PC-3 (cell line): ENCODE measurements at regions not wholly inside any gene's neighbourhood (a gene's known extent, or its start where the extent isn't known, plus 50 kb on each side); places are given as distances from the start of the nearest gene placed in this dataset.

Experiments
- ATAC-seq: fragments of 200-7000 bp; cut with Tn5 transposase; 2 replicates; pipeline ENCODE4 v1.9.1; 2020; ENCODE audit warnings: mild to moderate bottlenecking, moderate library complexity
- BruUV-seq: library from RNA; stranded (reverse); fragments of 400-500 nt; replicated peaks from 2 replicates; lab custom pipeline; 2021; lab: Mats Ljungman, UMichigan
- CTCF ChIA-PET: fragments of 300-600 bp; sonication (Branson Sonifier 250); formaldehyde crosslinking; loops from one replicate; lab custom pipeline; 2022; ENCODE audit warnings: antibody characterized with exemption; lab: Charles Lee
- POLR2A ChIA-PET: fragments of 300-600 bp; sonication (Branson Sonifier 250); formaldehyde crosslinking; loops from one replicate; lab custom pipeline; 2022; ENCODE audit warnings: antibody characterized with exemption; ENCODE audit not compliant: unreplicated experiment; lab: Charles Lee
- DNase-seq: peaks from one replicate; pipeline ENCODE4 v3.0.0-alpha.2; 2015
- H2AFZ ChIP-seq: fragments of 300-600 bp; sonication (generic); 2 replicates; pipeline ENCODE4 v1.6.0; 2016; ENCODE audit warnings: antibody characterized with exemption, low read length
- H3F3A ChIP-seq: fragments of 300-600 bp; sonication (generic); one replicate; pipeline ENCODE4 v1.6.0; 2017; ENCODE audit warnings: antibody characterized with exemption, low read length, control low read depth, mild to moderate bottlenecking; ENCODE audit not compliant: unreplicated experiment
- H3K27ac ChIP-seq: fragments of 300-600 bp; sonication (generic); 2 replicates; pipeline ENCODE4 v1.5.1; 2016; ENCODE audit warnings: mild to moderate bottlenecking, low read length
- H3K27me3 ChIP-seq: fragments of 300-600 bp; sonication (generic); 2 replicates; pipeline ENCODE4 v1.6.1; 2016; ENCODE audit warnings: low read length, mixed read lengths
- H3K36me3 ChIP-seq: fragments of 300-600 bp; sonication (generic); 2 replicates; pipeline ENCODE4 v1.6.1; 2016; ENCODE audit warnings: low read depth, mixed run types, low read length, mixed read lengths
- H3K4me1 ChIP-seq: fragments of 300-600 bp; sonication (generic); 2 replicates; pipeline ENCODE4 v1.5.1; 2016; ENCODE audit warnings: low read length; ENCODE audit not compliant: insufficient read depth
- H3K4me2 ChIP-seq: fragments of 300-600 bp; sonication (generic); 2 replicates; pipeline ENCODE4 v1.6.0; 2016; ENCODE audit warnings: low read length
- H3K4me3 ChIP-seq: fragments of 300-600 bp; sonication (generic); 2 replicates; pipeline ENCODE4 v1.5.1; 2016; ENCODE audit warnings: mild to moderate bottlenecking, low read length, mixed read lengths
- H3K79me2 ChIP-seq: fragments of 300-600 bp; sonication (generic); 2 replicates; pipeline ENCODE4 v1.6.1; 2017; ENCODE audit warnings: low read length, mixed read lengths
- H3K9ac ChIP-seq: fragments of 300-600 bp; sonication (generic); 2 replicates; pipeline ENCODE4 v1.6.0; 2016; ENCODE audit warnings: mild to moderate bottlenecking, low read length
- H3K9me2 ChIP-seq: fragments of 300-600 bp; sonication (generic); replicated peaks from 2 replicates; pipeline ENCODE4 v1.6.1; 2016; ENCODE audit warnings: mixed run types, low read length, mixed read lengths
- H3K9me3 ChIP-seq: fragments of 300-600 bp; sonication (generic); 2 replicates; pipeline ENCODE4 v1.6.1; 2016; ENCODE audit warnings: low read length, mixed read lengths
- H4K20me1 ChIP-seq: fragments of 300-600 bp; sonication (generic); 2 replicates; pipeline ENCODE4 v1.6.1; 2016; ENCODE audit warnings: low read length, mixed read lengths
- EZH2 ChIP-seq: fragments of 300-600 bp; sonication (generic); IDR thresholded peaks from one replicate; pipeline ENCODE4 v1.6.1; 2017; ENCODE audit warnings: antibody characterized with exemption, mild to moderate bottlenecking, low read length; ENCODE audit not compliant: unreplicated experiment
- EZH2phosphoT487 ChIP-seq: fragments of 300-600 bp; sonication (generic); IDR thresholded peaks from 2 replicates; pipeline ENCODE4 v1.6.1; 2018; ENCODE audit warnings: mild to moderate bottlenecking, antibody characterized with exemption, low read length, borderline replicate concordance
- intact Hi-C: fragments of 100-400 bp; cut with micrococcal nuclease; formaldehyde crosslinking; loops from 2 replicates; pipeline ENCODE4 v1.9.0; 2023
- TF ChIP-seq, protein P1 (sequence below): fragments of 300-600 bp; sonication (generic); conservative IDR thresholded peaks from 2 replicates; pipeline ENCODE4 v1.5.1; 2017; ENCODE audit warnings: antibody characterized with exemption, low read depth, mild to moderate bottlenecking, low read length

DNA sequence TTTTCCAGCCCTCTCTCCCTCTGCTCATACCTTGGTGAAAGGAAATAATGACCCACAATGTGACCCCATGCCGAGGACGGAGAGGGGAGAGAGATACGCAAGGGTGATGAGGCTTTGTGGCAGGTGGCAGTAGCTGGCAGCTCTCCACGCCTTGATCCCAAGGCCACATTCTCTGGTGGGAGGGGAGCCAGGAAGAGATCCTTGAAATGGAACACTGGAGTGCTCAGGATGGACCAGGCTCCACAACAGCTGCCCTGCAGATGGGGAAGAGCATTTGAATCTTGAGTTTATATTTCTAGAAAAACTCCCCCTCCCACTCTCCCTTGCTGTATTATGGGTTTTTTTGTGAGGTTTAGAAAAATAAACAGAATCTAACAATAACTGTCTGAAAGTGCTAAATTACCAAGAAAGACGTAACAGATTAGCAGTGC, 61.6 kb upstream of the CDON start:
- H3K79me2 ChIP-seq: no peaks in the 10 kb centered on the region
- intact Hi-C loops: no loop called here
- H3F3A ChIP-seq: no peaks in the 10 kb centered on the region
- no peaks in the 10 kb centered on the region for H3K9me3 ChIP-seq
- POLR2A ChIA-PET: no interaction called here
- H3K27me3 ChIP-seq: no peaks in the 10 kb centered on the region
- no peak for TF ChIP-seq EZH2phosphoT487
- TF ChIP-seq, protein P1, sequence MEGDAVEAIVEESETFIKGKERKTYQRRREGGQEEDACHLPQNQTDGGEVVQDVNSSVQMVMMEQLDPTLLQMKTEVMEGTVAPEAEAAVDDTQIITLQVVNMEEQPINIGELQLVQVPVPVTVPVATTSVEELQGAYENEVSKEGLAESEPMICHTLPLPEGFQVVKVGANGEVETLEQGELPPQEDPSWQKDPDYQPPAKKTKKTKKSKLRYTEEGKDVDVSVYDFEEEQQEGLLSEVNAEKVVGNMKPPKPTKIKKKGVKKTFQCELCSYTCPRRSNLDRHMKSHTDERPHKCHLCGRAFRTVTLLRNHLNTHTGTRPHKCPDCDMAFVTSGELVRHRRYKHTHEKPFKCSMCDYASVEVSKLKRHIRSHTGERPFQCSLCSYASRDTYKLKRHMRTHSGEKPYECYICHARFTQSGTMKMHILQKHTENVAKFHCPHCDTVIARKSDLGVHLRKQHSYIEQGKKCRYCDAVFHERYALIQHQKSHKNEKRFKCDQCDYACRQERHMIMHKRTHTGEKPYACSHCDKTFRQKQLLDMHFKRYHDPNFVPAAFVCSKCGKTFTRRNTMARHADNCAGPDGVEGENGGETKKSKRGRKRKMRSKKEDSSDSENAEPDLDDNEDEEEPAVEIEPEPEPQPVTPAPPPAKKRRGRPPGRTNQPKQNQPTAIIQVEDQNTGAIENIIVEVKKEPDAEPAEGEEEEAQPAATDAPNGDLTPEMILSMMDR: no peak
- H3K4me1 ChIP-seq: no peaks in the 10 kb centered on the region
- no peak overlapping the region for H2AFZ ChIP-seq
- H3K27ac ChIP-seq: no peak overlapping the region
- CTCF ChIA-PET: no interaction called here
- DNase-seq (no peak), ATAC-seq (no peak)
- no peak overlapping the region for H3K4me3 ChIP-seq
- no TSS peak for BruUV-seq
- no peaks in the 10 kb centered on the region for H3K9me2 ChIP-seq
- H4K20me1 ChIP-seq: no peaks in the 10 kb centered on the region
- H3K4me2 ChIP-seq: no peak overlapping the region
- no peaks in the 10 kb centered on the region for H3K36me3 ChIP-seq
- H3K9ac ChIP-seq: no peak overlapping the region

DNA sequence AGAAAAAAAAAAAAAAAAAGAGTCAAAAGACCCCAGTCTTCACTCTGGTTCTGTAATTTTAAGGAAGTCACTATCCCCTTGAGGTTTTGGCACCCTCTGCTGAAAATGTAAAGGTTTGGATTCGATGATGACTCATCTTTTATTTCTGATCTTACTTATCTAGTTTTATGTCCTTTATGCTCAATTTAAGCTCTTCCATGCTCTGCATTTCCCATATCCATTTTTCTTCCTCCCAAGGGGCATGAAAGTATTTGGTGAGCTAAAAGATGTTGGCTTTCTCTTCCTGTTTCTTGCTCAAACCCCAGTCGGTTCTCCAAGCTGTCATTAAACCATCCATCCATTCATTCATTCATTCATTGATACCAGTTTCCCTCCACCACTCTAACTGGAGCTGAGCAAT, 61.0 kb upstream of the CDON start:
- H3K79me2 ChIP-seq: no peaks in the 10 kb centered on the region
- intact Hi-C loops: no loop called here
- ATAC-seq: no peak
- H2AFZ ChIP-seq: no peak overlapping the region
- no peaks in the 10 kb centered on the region for H3K9me3 ChIP-seq
- no peaks in the 10 kb centered on the region for H3K36me3 ChIP-seq
- no peaks in the 10 kb centered on the region for H3F3A ChIP-seq
- H4K20me1 ChIP-seq: no peaks in the 10 kb centered on the region
- H3K9ac ChIP-seq: no peak overlapping the region
- no peak for TF ChIP-seq EZH2
- no peak for TF ChIP-seq EZH2phosphoT487
- TF ChIP-seq, protein P1: peak; percentile 41; the same call in 1 of the 2 replicates
- ChIA-PET POLR2A (no interaction called here), CTCF (no interaction called here)
- H3K4me2 ChIP-seq: no peak overlapping the region
- H3K4me1 ChIP-seq: no peaks in the 10 kb centered on the region
- H3K27ac ChIP-seq: no peak overlapping the region
- no peaks in the 10 kb centered on the region for H3K9me2 ChIP-seq
- DNase-seq: peak; percentile 25
- no peaks in the 10 kb centered on the region for H3K27me3 ChIP-seq
- no TSS peak for BruUV-seq
- H3K4me3 ChIP-seq: no peak overlapping the region

DNA sequence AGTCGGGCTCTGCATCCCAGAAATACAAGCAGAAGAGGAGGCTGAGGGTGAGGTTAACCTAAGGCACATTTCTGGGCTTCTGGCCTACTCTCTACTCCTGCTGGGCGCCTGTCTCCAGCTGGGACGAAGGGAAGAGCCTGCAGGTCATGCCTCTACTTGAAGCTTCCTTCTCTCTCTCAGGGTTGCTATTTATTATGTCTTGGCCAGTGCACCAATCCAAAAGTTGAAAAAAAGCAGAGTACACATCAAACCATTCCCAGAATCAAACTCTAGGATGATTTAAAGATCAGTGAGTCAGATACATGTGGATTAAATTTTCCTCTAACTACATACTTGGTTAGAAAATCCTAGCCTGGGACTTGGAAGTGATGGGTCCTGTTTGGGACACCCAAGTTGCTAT, 60.2 kb upstream of the CDON start:
- H4K20me1 ChIP-seq: no peaks in the 10 kb centered on the region
- DNase-seq (no peak), ATAC-seq (no peak)

More for the DNA sequence above, 60.2 kb upstream of the CDON start:
- H3K9me2 ChIP-seq: no peaks in the 10 kb centered on the region
- H3K79me2 ChIP-seq: no peaks in the 10 kb centered on the region
- no peak overlapping the region for H3K9ac ChIP-seq
- no peaks in the 10 kb centered on the region for H3K36me3 ChIP-seq
- TF ChIP-seq, protein P1: no peak
- TF ChIP-seq EZH2phosphoT487: no peak
- CTCF ChIA-PET: no interaction called here
- H3K4me2 ChIP-seq: no peak overlapping the region
- no TSS peak for BruUV-seq
- H3K27me3 ChIP-seq: no peaks in the 10 kb centered on the region
- intact Hi-C loops: no loop called here
- POLR2A ChIA-PET: no interaction called here
- H3F3A ChIP-seq: no peaks in the 10 kb centered on the region
- H3K4me1 ChIP-seq: no peaks in the 10 kb centered on the region
- H3K27ac ChIP-seq: no peak overlapping the region
- no peaks in the 10 kb centered on the region for H3K9me3 ChIP-seq
- no peak overlapping the region for H3K4me3 ChIP-seq
- H2AFZ ChIP-seq: no peak overlapping the region
